ENCODE measurements at regions not wholly inside any gene's neighbourhood (a gene's known extent, or its start where the extent isn't known, plus 50 kb on each side); places are given as distances from the start of the nearest gene placed in this dataset.

DNA sequence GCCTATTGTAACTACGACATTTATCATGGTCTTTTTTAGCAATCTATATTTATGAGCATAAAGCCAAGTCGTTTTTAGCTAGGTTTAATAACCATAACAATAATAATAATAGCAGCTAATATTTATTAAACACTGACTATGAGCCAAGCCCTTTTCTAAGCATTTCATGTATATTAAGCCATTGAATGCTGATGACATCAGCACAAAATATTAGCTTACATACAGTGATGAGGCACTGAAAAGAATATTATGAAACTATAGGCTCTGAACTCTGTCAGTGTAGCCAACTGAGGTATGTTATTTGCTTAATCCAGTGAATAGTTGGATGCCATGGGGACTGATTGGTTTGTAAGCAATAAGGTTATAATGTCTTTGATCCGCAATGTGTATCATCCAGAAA, 235.2 kb downstream of the NDFIP2 start:
- TF ChIP-seq, protein P1, sequence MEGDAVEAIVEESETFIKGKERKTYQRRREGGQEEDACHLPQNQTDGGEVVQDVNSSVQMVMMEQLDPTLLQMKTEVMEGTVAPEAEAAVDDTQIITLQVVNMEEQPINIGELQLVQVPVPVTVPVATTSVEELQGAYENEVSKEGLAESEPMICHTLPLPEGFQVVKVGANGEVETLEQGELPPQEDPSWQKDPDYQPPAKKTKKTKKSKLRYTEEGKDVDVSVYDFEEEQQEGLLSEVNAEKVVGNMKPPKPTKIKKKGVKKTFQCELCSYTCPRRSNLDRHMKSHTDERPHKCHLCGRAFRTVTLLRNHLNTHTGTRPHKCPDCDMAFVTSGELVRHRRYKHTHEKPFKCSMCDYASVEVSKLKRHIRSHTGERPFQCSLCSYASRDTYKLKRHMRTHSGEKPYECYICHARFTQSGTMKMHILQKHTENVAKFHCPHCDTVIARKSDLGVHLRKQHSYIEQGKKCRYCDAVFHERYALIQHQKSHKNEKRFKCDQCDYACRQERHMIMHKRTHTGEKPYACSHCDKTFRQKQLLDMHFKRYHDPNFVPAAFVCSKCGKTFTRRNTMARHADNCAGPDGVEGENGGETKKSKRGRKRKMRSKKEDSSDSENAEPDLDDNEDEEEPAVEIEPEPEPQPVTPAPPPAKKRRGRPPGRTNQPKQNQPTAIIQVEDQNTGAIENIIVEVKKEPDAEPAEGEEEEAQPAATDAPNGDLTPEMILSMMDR (IDR thresholded peaks at IDR 0.05): no peak
- TF ChIP-seq POLR2A (IDR thresholded peaks at IDR 0.05) (no peak), POLR2AphosphoS5 (IDR thresholded peaks at IDR 0.05) (no peak)

Measured in prostate gland (tissue), 2 donors.